ENCODE measurements at regions not wholly inside any gene's neighbourhood (a gene's known extent, or its start where the extent isn't known, plus 50 kb on each side); places are given as distances from the start of the nearest gene placed in this dataset.

DNA sequence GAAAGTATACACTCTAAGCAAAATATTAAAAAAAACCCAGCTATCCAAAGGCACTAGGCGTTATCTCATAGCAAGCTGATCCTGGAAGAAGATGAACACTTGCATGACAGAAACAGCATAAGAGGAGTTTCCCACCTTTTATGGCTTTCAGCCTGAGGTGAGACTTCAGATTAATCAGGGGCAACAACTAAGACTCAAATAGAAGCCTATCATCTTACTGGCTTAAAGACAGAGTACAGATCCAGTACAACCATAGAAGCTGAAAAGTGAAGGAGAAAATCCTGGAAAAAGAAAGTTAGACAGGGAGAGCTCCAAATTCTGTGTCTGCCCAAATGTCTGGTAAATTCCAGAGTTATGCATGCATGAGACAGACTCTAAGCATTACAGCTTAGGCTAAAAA, 360.8 kb upstream of the KCNN2 start:
- no peaks in the 10 kb centered on the region for H3K9me3 ChIP-seq (ENCODE audit: control extremely low read depth in 1 of 3, control insufficient read depth in 2 of 3, insufficient read depth in 1 of 3, low read length in 2 of 3)
- H3K27me3 Mint-ChIP-seq = no peaks in the 10 kb centered on the region
- TF ChIP-seq, protein P1, sequence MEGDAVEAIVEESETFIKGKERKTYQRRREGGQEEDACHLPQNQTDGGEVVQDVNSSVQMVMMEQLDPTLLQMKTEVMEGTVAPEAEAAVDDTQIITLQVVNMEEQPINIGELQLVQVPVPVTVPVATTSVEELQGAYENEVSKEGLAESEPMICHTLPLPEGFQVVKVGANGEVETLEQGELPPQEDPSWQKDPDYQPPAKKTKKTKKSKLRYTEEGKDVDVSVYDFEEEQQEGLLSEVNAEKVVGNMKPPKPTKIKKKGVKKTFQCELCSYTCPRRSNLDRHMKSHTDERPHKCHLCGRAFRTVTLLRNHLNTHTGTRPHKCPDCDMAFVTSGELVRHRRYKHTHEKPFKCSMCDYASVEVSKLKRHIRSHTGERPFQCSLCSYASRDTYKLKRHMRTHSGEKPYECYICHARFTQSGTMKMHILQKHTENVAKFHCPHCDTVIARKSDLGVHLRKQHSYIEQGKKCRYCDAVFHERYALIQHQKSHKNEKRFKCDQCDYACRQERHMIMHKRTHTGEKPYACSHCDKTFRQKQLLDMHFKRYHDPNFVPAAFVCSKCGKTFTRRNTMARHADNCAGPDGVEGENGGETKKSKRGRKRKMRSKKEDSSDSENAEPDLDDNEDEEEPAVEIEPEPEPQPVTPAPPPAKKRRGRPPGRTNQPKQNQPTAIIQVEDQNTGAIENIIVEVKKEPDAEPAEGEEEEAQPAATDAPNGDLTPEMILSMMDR (IDR thresholded peaks at IDR 0.05) = no peak
- no peak for TF ChIP-seq EZH2 (IDR thresholded peaks at IDR 0.05; ENCODE audit: borderline replicate concordance, insufficient read depth, low read depth, low read length, poor library complexity, severe bottlenecking)
- intact Hi-C loops (cut with micrococcal nuclease) = no loop called here
- H3K36me3 ChIP-seq (replicated peaks in 1 of 2; ENCODE audit: control extremely low read depth in 1 of 2, control insufficient read depth in 1 of 2, extremely low read depth in 1 of 2, insufficient read depth in 2 of 2, low read length in 1 of 2) = no peaks in the 10 kb centered on the region
- no peak for ATAC-seq (ENCODE audit: low read depth)
- DNase-seq = no peak
- no peak overlapping the region for H3K27ac ChIP-seq (ENCODE audit: low read length in 2 of 2)
- H3K79me2 ChIP-seq (ENCODE audit: control insufficient read depth, insufficient read depth, low read length) = no peaks in the 10 kb centered on the region
- CTCF ChIA-PET = no interaction called here
- H3K4me2 ChIP-seq (replicated peaks; ENCODE audit: low read depth, low read length, poor library complexity, severe bottlenecking) = no peak overlapping the region
- no peaks in the 10 kb centered on the region for H4K20me1 ChIP-seq (ENCODE audit: control insufficient read depth, insufficient read depth, low read length, poor library complexity, severe bottlenecking)
- no peak overlapping the region for H2AFZ ChIP-seq (ENCODE audit: insufficient read depth, low read depth, low read length, poor library complexity, severe bottlenecking)
- no peaks in the 10 kb centered on the region for H3K4me1 ChIP-seq (ENCODE audit: control insufficient read depth in 2 of 2, insufficient read depth in 2 of 2, low read length in 2 of 2)
- no peak overlapping the region for H3K27ac Mint-ChIP-seq
- H3K4me1 Mint-ChIP-seq = no peaks in the 10 kb centered on the region
- no peaks in the 10 kb centered on the region for H3K9me3 Mint-ChIP-seq (ENCODE audit: insufficient read depth)
- no peak overlapping the region for H3K4me3 ChIP-seq (ENCODE audit: control extremely low read depth in 1 of 5, extremely low read depth in 1 of 5, insufficient read depth in 1 of 5, low read depth in 2 of 5, low read length in 4 of 5)
- POLR2A ChIA-PET = no interaction called here
- H3K27me3 ChIP-seq (replicated peaks in 1 of 4; ENCODE audit: control extremely low read depth in 1 of 4, control insufficient read depth in 3 of 4, insufficient read depth in 4 of 4, low read length in 3 of 4) = no peaks in the 10 kb centered on the region
- H3K9ac ChIP-seq (ENCODE audit: low read length) = no peak overlapping the region
- whole genome bisulfite sequencing (ENCODE audit: insufficient coverage) = 100% methylated on average over 1 of the region's 1 CpG
- no peak overlapping the region for H3K4me3 Mint-ChIP-seq

DNA sequence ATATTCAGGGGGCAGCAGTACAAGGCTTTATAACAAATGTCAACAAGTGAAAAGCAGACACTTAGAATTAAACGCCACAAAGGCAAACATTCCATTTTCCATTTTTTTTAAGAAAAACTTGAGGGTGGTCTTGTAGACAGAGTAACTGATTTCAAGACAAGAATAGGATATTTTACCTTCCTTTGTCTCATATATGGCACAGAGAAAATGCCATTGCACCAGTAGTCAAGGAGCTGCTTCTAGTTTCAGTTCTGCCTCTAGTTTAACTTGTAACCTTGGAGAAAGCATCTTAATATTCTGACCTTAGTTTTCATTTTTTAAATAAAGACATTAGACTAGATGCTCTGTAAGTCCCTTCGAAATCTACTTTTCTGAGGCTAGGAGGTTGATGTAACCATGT, 355.3 kb upstream of the KCNN2 start:
- no peaks in the 10 kb centered on the region for H3K27me3 ChIP-seq (replicated peaks in 1 of 4; ENCODE audit: control extremely low read depth in 1 of 4, control insufficient read depth in 3 of 4, insufficient read depth in 4 of 4, low read length in 3 of 4)
- intact Hi-C loops (cut with micrococcal nuclease) = no loop called here
- no peak overlapping the region for H3K4me2 ChIP-seq (replicated peaks; ENCODE audit: low read depth, low read length, poor library complexity, severe bottlenecking)
- DNase-seq = no peak
- H3K79me2 ChIP-seq (ENCODE audit: control insufficient read depth, insufficient read depth, low read length) = no peaks in the 10 kb centered on the region
- no peaks in the 10 kb centered on the region for H3K9me3 ChIP-seq (ENCODE audit: control extremely low read depth in 1 of 3, control insufficient read depth in 2 of 3, insufficient read depth in 1 of 3, low read length in 2 of 3)
- H3K36me3 ChIP-seq (replicated peaks in 1 of 2; ENCODE audit: control extremely low read depth in 1 of 2, control insufficient read depth in 1 of 2, extremely low read depth in 1 of 2, insufficient read depth in 2 of 2, low read length in 1 of 2) = no peaks in the 10 kb centered on the region
- H3K4me1 Mint-ChIP-seq = no peaks in the 10 kb centered on the region
- no peak overlapping the region for H3K27ac ChIP-seq (ENCODE audit: low read length in 2 of 2)
- H4K20me1 ChIP-seq (ENCODE audit: control insufficient read depth, insufficient read depth, low read length, poor library complexity, severe bottlenecking) = no peaks in the 10 kb centered on the region
- no peak overlapping the region for H3K27ac Mint-ChIP-seq
- no peaks in the 10 kb centered on the region for H3K27me3 Mint-ChIP-seq
- no peaks in the 10 kb centered on the region for H3K4me1 ChIP-seq (ENCODE audit: control insufficient read depth in 2 of 2, insufficient read depth in 2 of 2, low read length in 2 of 2)
- no peak for ATAC-seq (ENCODE audit: low read depth)
- no peak overlapping the region for H3K4me3 Mint-ChIP-seq
- no CpG with 5 or more reads among the region's 2 CpGs for WGBS (ENCODE audit: insufficient coverage)
- no peak overlapping the region for H3K4me3 ChIP-seq (ENCODE audit: control extremely low read depth in 1 of 5, extremely low read depth in 1 of 5, insufficient read depth in 1 of 5, low read depth in 2 of 5, low read length in 4 of 5)
- H3K9me3 Mint-ChIP-seq (ENCODE audit: insufficient read depth) = no peaks in the 10 kb centered on the region
- no peak overlapping the region for H3K9ac ChIP-seq (ENCODE audit: low read length)
- TF ChIP-seq EZH2 (IDR thresholded peaks at IDR 0.05; ENCODE audit: borderline replicate concordance, insufficient read depth, low read depth, low read length, poor library complexity, severe bottlenecking) = no peak
- TF ChIP-seq, protein P1 (IDR thresholded peaks at IDR 0.05) = no peak
- CTCF ChIA-PET = no interaction called here
- no peak overlapping the region for H2AFZ ChIP-seq (ENCODE audit: insufficient read depth, low read depth, low read length, poor library complexity, severe bottlenecking)
- POLR2A ChIA-PET = no interaction called here

All from B cell (primary cell).